ENCODE measurements at regions not wholly inside any gene's neighbourhood (a gene's known extent, or its start where the extent isn't known, plus 50 kb on each side); places are given as distances from the start of the nearest gene placed in this dataset.

- no peak overlapping the region for H2AK5ac ChIP-seq (ENCODE audit: low read depth, low read length)
- no peak overlapping the region for H4K5ac ChIP-seq (ENCODE audit: insufficient read length, low read depth, low read length)
- no peak overlapping the region for H3K56ac ChIP-seq (replicated peaks; ENCODE audit: insufficient read length, low read depth, low read length)
- H3K27ac ChIP-seq (ENCODE audit: low read depth, low read length), result no peak overlapping the region
- no peak overlapping the region for H3K18ac ChIP-seq (ENCODE audit: extremely low read depth, low read length)
- whole genome bisulfite sequencing, 2 experiments (ENCODE audit: extremely low coverage in 1 of 2, insufficient coverage in 1 of 2, insufficient read length in 1 of 2, insufficient replicate concordance in 2 of 2, low coverage in 1 of 2, low lambda C conversion rate in 2 of 2, missing lambda C conversion rate in 1 of 2), result 62% methylated on average over 3 of the region's 3 CpGs; no CpG with 5 or more reads in 1 of the 2 experiments
- H2BK15ac ChIP-seq (ENCODE audit: low read length), result no peak overlapping the region
- no peaks in the 10 kb centered on the region for H3K79me2 ChIP-seq (ENCODE audit: control insufficient read depth in 1 of 2, insufficient read depth in 2 of 2, low read length in 2 of 2)
- no peak overlapping the region for H2BK20ac ChIP-seq (ENCODE audit: low read length)
- H2AFZ ChIP-seq (ENCODE audit: low read length), result no peak overlapping the region
- H3K4me1 ChIP-seq (replicated peaks in 1 of 4; ENCODE audit: control insufficient read depth in 3 of 4, insufficient read depth in 4 of 4, low read length in 3 of 4), result no peaks in the 10 kb centered on the region
- no peak for TF ChIP-seq CHD2 (IDR thresholded peaks at IDR 0.05; ENCODE audit: low read length)
- TF ChIP-seq SP1 (IDR thresholded peaks at IDR 0.05; ENCODE audit: low read depth, low read length), result no peak
- TF ChIP-seq RAD21 (IDR thresholded peaks at IDR 0.05 in 1 of 2, conservative IDR thresholded peaks at IDR 0.05 in 1 of 2; ENCODE audit: low read depth in 2 of 2, low read length in 2 of 2), result no peak
- H3K36me3 ChIP-seq (ENCODE audit: control insufficient read depth in 2 of 4, insufficient read depth in 4 of 4, low read length in 3 of 4), result no peaks in the 10 kb centered on the region
- DNase-seq (ENCODE audit: low read depth in 1 of 2, low spot score in 2 of 2), result no peak
- H3K9ac ChIP-seq (replicated peaks in 1 of 4; ENCODE audit: extremely low read depth in 1 of 4, low read depth in 3 of 4, low read length in 3 of 4), result no peak overlapping the region
- H3K23ac ChIP-seq (ENCODE audit: insufficient read length), result no peak overlapping the region
- FAIRE-seq, result no peak
- H3K79me1 ChIP-seq (ENCODE audit: low read depth, low read length), result no peaks in the 10 kb centered on the region
- no peak overlapping the region for H2BK12ac ChIP-seq (ENCODE audit: low read depth, low read length)
- no peaks in the 10 kb centered on the region for H3K27me3 ChIP-seq (replicated peaks in 1 of 4; ENCODE audit: control insufficient read depth in 3 of 4, extremely low read depth in 1 of 4, insufficient read depth in 3 of 4, low read length in 3 of 4)
- H3K9me3 ChIP-seq (ENCODE audit: insufficient read depth in 2 of 2, low read depth in 1 of 2, low read length in 1 of 2), result no peaks in the 10 kb centered on the region
- CTCF ChIA-PET (ENCODE audit: partially characterized antibody), result interaction anchor here (0.6 to 1.6 kb wide), 6 partner anchors 10 to 120 kb away, joined by 3 to 4 read pairs (median 3); no protein-coding TSS in a partner anchor
- H3K4me2 ChIP-seq (ENCODE audit: insufficient read depth in 1 of 2, low read depth in 2 of 2, low read length in 2 of 2), result no peak overlapping the region
- H3K14ac ChIP-seq (ENCODE audit: insufficient read length), result no peak overlapping the region
- no peak overlapping the region for H2BK5ac ChIP-seq (ENCODE audit: low read depth, low read length)
- H4K20me1 ChIP-seq (replicated peaks in 1 of 2; ENCODE audit: control insufficient read depth in 1 of 2, insufficient read depth in 2 of 2, low read length in 2 of 2), result no peaks in the 10 kb centered on the region
- H4K91ac ChIP-seq (replicated peaks; ENCODE audit: insufficient read length, low read length), result no peak overlapping the region
- no peaks in the 10 kb centered on the region; the same call in 1 of the 2 replicates for H3K23me2 ChIP-seq (ENCODE audit: low read depth, low read length)
- no peak overlapping the region for H3K4ac ChIP-seq (replicated peaks; ENCODE audit: insufficient read length, low read depth, low read length)
- H2BK120ac ChIP-seq (replicated peaks; ENCODE audit: low read depth, low read length), result no peak overlapping the region
- POLR2A ChIA-PET (ENCODE audit: partially characterized antibody), result no interaction called here
- H4K8ac ChIP-seq (ENCODE audit: extremely low read depth, insufficient read depth, low read length), result no peak overlapping the region
- no peak overlapping the region for H3K4me3 ChIP-seq (ENCODE audit: extremely low read depth in 1 of 4, insufficient read depth in 2 of 4, low read depth in 3 of 4, low read length in 4 of 4)
Measured at GRCh38 chr18:52219102-52219501, 120.9 kb upstream of the DCC start.
